Thymus (tissue), 11 donors: ENCODE measurements at regions not wholly inside any gene's neighbourhood (a gene's known extent, or its start where the extent isn't known, plus 50 kb on each side); places are given as distances from the start of the nearest gene placed in this dataset.

ENCODE experiments used
- DNase-seq, 9 donors: peaks; one replicate each; pipeline ENCODE4 v3.0.0-alpha.2; 2013; ENCODE audit warnings: low spot score in 9 of 9, low read depth in 6 of 9, missing footprints in 1 of 9
- H3K27ac ChIP-seq, 2 donors: one replicate each; pipeline ENCODE4 v1.5.1; 2013; ENCODE audit warnings: control low read depth in 1 of 2, low read depth in 1 of 2, low read length in 1 of 2, mild to moderate bottlenecking in 1 of 2, moderate library complexity in 1 of 2
- H3K27me3 ChIP-seq, 2 donors: one replicate each; pipeline ENCODE4 v1.5.1; 2013; ENCODE audit warnings: low read length in 1 of 2; ENCODE audit not compliant: control insufficient read depth in 2 of 2, insufficient read depth in 1 of 2
- H3K36me3 ChIP-seq, 2 donors: one replicate each; pipeline ENCODE4 v1.5.1; 2013; ENCODE audit warnings: low read length in 1 of 2, mild to moderate bottlenecking in 1 of 2, moderate library complexity in 1 of 2; ENCODE audit not compliant: control insufficient read depth in 2 of 2, insufficient read depth in 2 of 2
- H3K4me1 ChIP-seq, 2 donors: one replicate each; pipeline ENCODE4 v1.5.1; 2013; ENCODE audit warnings: low read length in 2 of 2; ENCODE audit not compliant: control insufficient read depth in 2 of 2, insufficient read depth in 2 of 2
- H3K4me3 ChIP-seq, 2 donors: one replicate each; pipeline ENCODE4 v1.5.1; 2013; ENCODE audit warnings: low read length in 2 of 2, control low read depth in 1 of 2, mild to moderate bottlenecking in 1 of 2
- H3K9me3 ChIP-seq, 2 donors: one replicate each; pipeline ENCODE4 v1.5.1; 2013; ENCODE audit warnings: low read length in 1 of 2, mild to moderate bottlenecking in 1 of 2; ENCODE audit not compliant: control insufficient read depth in 2 of 2, insufficient read depth in 1 of 2
- WGBS: extraction: QIAGEN DNeasy Blood & Tissue Kit; methylation state at CpG from one replicate; pipeline ENCODE4 v1.1.7; 2013; 5-methylcytosine and 5-hydroxymethylcytosine counted together
- donor health status: healthy.

DNA sequence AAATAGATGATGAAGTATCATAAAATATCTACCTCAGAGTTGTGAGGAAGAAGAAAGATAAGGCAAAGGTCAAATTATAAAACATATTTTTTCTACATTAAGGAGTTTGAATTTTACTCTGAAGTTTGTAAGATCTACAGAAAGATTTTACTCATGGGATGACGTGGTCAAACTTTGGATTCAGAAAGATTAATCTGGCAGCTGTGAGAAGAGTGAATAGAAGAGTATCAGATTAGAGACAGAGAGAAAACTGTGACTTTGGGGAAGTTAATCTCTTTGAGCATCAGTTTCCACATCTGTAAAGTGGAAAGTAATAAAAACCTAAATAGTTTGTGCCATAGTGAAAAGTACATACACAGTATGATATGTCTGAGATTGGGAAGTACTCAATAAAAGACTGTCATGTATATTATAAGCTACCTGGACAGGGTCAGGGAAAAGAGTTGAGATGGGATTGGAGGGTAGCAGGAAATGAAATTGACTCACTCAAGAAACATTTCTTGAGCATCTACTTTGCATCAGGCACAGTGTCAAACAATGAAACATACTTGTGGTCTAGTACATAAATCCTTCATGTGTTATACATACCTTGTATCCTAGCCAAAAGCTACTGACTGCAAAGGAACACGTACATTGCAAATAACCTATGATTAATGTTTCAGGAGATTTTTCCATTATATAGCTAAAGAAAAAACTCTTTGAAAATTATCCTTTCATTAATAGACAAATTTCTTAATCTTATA, 222.1 kb downstream of the TMEM200A start:
- Histone ChIP-seq H3K27me3 (no peaks in the 10 kb centered on the region), H3K4me3 (no peak overlapping the region), H3K27ac (no peak overlapping the region), H3K4me1 (peaks cover 0 to 2% of the 10 kb centered on the region in 2 donors), H3K36me3 (no peaks in the 10 kb centered on the region), H3K9me3 (no peaks in the 10 kb centered on the region)
- DNase-seq, result no peak
- WGBS, result 71% methylated on average over 2 of the region's 2 CpGs

DNA sequence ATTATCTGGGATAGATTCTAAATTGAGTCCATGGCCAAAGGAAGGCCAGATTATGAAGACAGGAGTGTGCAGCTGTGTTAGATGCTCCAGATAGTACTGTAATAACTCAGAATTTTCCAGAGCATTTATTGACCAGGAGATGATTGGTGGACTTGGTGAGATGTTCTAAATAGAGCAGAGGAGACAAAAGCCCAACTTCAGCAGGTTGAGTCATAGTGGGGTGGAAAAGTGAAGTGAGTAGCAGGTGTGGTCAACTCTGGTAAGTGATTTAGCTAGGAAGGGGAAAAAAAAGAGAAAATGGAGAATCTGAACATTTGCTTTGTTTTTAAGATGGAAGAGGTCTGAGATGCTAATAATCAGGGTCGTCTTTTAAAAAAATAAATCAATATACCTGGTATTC, 227.4 kb downstream of the TMEM200A start:
- 97% methylated on average over 1 of the region's 1 CpG for WGBS
- H3K4me1 ChIP-seq, result no peaks in the 10 kb centered on the region

DNA sequence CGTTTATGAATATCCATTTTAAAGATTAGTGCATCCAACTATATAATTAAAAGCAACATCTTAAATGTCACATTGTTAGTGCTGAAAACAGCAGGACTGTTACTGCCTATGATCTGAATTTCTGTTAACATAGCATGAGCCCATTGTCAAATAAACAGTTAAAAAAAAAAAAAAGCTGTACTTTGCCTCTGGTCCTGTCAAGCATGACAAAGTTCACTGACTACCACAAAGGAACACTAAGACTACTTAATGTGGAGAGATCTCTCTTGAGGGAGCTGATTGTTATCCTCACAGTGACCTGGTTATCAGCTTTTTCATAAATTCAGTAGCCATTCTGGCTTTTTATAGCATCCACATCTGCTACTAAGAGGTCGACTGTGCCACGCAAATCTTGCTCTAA, 228.1 kb downstream of the TMEM200A start:
- Histone ChIP-seq H3K27me3 (no peaks in the 10 kb centered on the region), H3K36me3 (no peaks in the 10 kb centered on the region), H3K4me3 (no peak overlapping the region), H3K27ac (no peak overlapping the region), H3K4me1 (no peaks in the 10 kb centered on the region), H3K9me3 (no peaks in the 10 kb centered on the region)
- no peak for DNase-seq
- whole genome bisulfite sequencing, result 93% methylated on average over 3 of the region's 3 CpGs

More for the DNA sequence above, 227.4 kb downstream of the TMEM200A start:
- no peak for DNase-seq
- H3K27ac ChIP-seq, result no peak overlapping the region
- H3K4me3 ChIP-seq, result no peak overlapping the region
- H3K27me3 ChIP-seq, result no peaks in the 10 kb centered on the region
- no peaks in the 10 kb centered on the region for H3K9me3 ChIP-seq
- no peaks in the 10 kb centered on the region for H3K36me3 ChIP-seq

DNA sequence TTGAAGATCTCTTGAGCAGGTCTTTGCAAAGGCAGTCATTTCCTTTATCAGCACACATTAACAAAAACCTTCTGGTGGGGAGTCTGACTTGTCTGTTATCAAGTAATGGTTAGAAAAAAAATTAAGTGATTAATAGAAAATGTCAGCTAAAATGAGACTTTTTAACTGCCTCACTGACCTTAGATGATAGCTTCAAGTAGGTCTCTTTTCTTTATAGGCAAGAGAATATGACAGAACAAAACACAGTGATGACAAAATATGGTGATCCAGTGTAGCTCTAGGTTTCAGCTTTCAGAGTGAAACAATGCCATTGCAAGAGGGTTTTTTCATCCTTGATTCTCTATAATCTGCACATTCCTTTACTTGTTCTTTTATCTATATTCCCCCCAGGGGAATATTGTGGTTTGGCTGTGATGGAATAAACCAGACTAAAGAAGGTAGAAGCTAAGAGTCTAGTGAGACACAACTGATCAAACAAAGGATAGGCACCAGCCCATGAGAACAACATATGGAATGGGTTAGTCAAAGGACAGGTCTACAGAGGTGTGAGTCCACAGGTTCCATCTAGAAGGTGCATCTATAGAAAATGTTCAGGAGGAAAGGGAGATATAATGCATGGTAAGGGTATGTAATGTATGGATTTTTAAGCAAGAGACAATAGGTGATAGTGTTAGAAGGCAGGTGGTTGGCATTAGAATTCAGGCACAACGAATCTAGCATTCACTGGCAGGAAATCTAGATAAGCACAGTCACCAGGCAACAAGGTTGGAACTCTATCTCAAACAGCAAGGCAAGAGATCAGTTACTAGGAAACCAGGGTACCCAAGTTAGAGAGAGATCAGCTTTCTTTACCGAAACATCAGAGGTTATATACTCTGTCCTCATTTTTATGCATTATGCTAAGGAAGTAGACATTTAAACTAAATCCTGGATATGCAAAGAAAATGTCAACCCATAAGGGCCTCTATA, 228.9 kb upstream of the SMLR1 start:
- DNase-seq, result peak in 1 of 9 donors; percentile 22
- H3K27me3 ChIP-seq, result no peaks in the 10 kb centered on the region
- no peak overlapping the region for H3K4me3 ChIP-seq
- H3K4me1 ChIP-seq, result no peaks in the 10 kb centered on the region
- no peaks in the 10 kb centered on the region for H3K36me3 ChIP-seq
- no peak overlapping the region for H3K27ac ChIP-seq
- no peaks in the 10 kb centered on the region for H3K9me3 ChIP-seq
- WGBS, result 70% methylated on average over 2 of the region's 2 CpGs

DNA sequence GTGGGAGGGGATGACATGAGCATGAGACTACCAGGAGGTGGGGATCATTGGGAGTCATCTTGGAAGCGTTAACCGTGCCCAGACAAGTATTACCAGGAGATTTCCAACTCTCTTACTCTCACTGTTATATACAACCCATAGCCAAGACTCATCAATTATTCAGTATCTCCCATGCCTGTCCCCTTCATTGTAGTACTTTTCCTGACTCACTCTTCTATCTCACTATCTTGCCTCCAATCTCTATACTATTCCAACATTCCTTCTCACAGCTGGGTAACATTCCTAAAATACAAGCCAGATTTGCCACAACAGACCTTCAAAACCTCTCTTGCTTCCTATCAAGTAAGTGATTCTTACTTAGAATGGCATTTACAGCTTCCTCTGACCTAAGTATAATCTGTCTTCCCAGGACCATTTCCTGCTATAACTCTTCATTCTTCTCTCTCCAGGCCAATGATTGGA, 226.3 kb upstream of the SMLR1 start:
- no peak for DNase-seq
- no peaks in the 10 kb centered on the region for H3K9me3 ChIP-seq
- no peaks in the 10 kb centered on the region for H3K36me3 ChIP-seq
- no peak overlapping the region for H3K4me3 ChIP-seq
- no peaks in the 10 kb centered on the region for H3K27me3 ChIP-seq
- no peak overlapping the region for H3K27ac ChIP-seq
- no peaks in the 10 kb centered on the region for H3K4me1 ChIP-seq
- WGBS, result 99% methylated on average over 2 of the region's 2 CpGs

DNA sequence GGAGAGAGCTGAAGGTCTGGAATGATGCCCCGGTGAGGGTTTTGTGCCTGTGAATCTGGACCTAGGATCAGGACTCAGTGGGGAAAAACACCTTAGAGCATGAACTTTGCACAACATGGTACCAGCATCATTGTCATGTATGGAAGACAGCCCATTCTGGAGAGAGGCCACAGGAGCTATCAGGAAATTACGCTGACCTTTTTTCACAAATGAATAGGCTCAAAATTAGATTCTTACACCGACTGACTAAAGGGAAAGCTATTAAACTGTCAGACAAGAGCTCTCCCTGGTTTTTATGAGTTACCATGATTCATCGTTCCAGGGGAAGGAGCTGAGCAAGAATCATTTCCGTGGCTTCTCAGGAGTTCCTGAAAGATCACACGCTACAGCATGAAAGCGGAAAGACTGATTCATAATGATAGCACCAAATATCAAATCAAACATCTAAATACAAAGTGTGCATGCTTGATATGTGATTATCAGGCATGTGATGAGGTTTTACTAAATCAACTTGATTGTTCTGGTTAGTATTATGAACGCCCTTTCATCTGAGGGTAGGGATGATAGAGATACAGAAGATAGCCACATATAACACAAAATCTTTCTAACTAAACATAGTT, 224.9 kb upstream of the SMLR1 start:
- no peaks in the 10 kb centered on the region for H3K9me3 ChIP-seq
- 43% methylated on average over 8 of the region's 8 CpGs for WGBS
- H3K27me3 ChIP-seq, result no peaks in the 10 kb centered on the region
- DNase-seq, result no peak
- no peaks in the 10 kb centered on the region for H3K4me1 ChIP-seq
- H3K4me3 ChIP-seq, result no peak overlapping the region
- no peak overlapping the region for H3K27ac ChIP-seq
- no peaks in the 10 kb centered on the region for H3K36me3 ChIP-seq

DNA sequence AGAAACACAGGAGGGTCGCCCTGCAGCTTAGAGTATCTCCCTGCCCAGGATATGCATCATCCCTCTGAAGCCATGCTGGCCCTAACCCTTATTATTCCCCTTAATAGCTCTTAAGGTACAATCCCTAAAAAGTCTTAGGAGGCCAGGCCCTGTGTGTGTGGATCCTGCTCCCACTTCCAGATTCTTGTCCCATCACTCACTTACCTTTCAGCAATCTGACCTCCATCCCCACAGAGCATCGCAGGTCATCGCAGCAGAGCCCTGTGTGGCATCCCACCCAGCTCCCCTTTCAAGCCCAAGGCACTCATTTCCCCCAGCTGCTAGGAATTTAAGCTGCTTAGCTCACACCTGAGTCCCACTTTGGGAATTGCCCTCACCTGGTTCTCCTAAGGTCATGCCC, 223.8 kb upstream of the SMLR1 start:
- Histone ChIP-seq H3K9me3 (no peaks in the 10 kb centered on the region), H3K36me3 (no peaks in the 10 kb centered on the region), H3K27ac (no peak overlapping the region), H3K27me3 (no peaks in the 10 kb centered on the region), H3K4me1 (no peaks in the 10 kb centered on the region), H3K4me3 (no peak overlapping the region)
- WGBS, result 96% methylated on average over 3 of the region's 3 CpGs
- no peak for DNase-seq

DNA sequence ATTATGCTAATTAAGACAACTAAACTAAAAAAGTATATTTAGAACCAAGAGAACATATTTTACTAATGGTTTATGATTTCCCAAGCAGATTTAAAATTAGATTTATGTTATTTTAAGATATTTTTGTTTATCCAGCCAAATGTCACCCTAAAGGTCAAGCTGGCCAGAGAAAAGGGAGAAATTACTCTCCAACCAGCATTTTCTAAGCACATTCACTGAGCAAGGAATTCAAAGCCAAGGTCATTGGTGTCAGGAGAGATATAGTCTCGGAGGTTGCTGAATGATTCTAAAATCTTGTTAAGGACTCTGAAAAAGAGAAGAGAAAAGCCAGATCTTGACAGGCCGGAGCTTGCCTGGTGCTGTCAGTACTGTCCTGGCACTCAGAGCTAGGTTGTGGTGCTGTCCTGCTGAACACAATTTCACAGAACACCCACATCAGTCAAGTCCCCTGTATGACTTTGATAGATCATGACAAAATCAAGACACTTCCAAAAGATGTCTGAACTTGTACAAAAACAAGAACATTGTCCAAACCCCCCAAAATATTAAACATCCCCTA, 222.3 kb upstream of the SMLR1 start:
- Histone ChIP-seq H3K27me3 (no peaks in the 10 kb centered on the region), H3K4me3 (no peak overlapping the region), H3K27ac (no peak overlapping the region), H3K9me3 (no peaks in the 10 kb centered on the region), H3K4me1 (no peaks in the 10 kb centered on the region), H3K36me3 (no peaks in the 10 kb centered on the region)
- WGBS, result 95% methylated on average over 2 of the region's 2 CpGs
- DNase-seq, result no peak
